Heart left ventricle (tissue), 16 donors: ENCODE measurements at regions not wholly inside any gene's neighbourhood (a gene's known extent, or its start where the extent isn't known, plus 50 kb on each side); places are given as distances from the start of the nearest gene placed in this dataset.

Experiments used
- ATAC-seq, 4 donors: fragments of 200-7000 bp; cut with Tn5 transposase; one replicate each; pipeline ENCODE4 v1.9.1; 2020 to 2022; ENCODE audit warnings: moderate library complexity in 4 of 4, mild to moderate bottlenecking in 3 of 4, moderate number of reproducible peaks in 1 of 4
- DNase-seq, 5 donors: peaks; one replicate each; pipeline ENCODE4 v3.0.0-alpha.2; 2020
- H3K27ac ChIP-seq, 12 donors: fragments of 200-600 bp; sonication (generic) in 4 of 12; one replicate each; pipeline versions ENCODE4 v1.5.0 to v1.8.0; 2016 to 2022; ENCODE audit warnings: mild to moderate bottlenecking in 2 of 12
- H3K27me3 ChIP-seq, 9 donors: fragments of 200-600 bp; sonication (generic) in 2 of 9; one replicate each; pipeline versions ENCODE4 v1.5.1 to v1.8.0; 2016 to 2022; ENCODE audit warnings: mild to moderate bottlenecking in 3 of 9
- H3K36me3 ChIP-seq, 9 donors: fragments of 200-600 bp; sonication (generic) in 2 of 9; one replicate each; pipeline versions ENCODE4 v1.5.0 to v1.8.0; 2018 to 2022; ENCODE audit warnings: mild to moderate bottlenecking in 2 of 9
- H3K4me1 ChIP-seq, 12 donors: fragments of 200-600 bp; sonication (generic) in 4 of 12; one replicate each; pipeline versions ENCODE4 v1.5.0 to v1.8.0; 2016 to 2022; ENCODE audit warnings: mild to moderate bottlenecking in 3 of 12
- H3K4me3 ChIP-seq, 12 donors: fragments of 200-600 bp; sonication (generic) in 4 of 12; one replicate each; pipeline versions ENCODE4 v1.5.0 to v1.8.0; 2017 to 2022; ENCODE audit warnings: mild to moderate bottlenecking in 9 of 12, moderate library complexity in 4 of 12
- H3K9me3 ChIP-seq, 12 donors: fragments of 200-600 bp; sonication (generic) in 4 of 12; one replicate each; pipeline versions ENCODE4 v1.5.0 to v1.8.0; 2016 to 2022; ENCODE audit warnings: mild to moderate bottlenecking in 1 of 12
- CTCF ChIP-seq, 12 donors: fragments of 200-600 bp; sonication (generic) in 4 of 12; IDR thresholded peaks; one replicate each; pipeline versions ENCODE4 v1.5.0 to v1.8.0; 2018 to 2022; ENCODE audit warnings: antibody characterized with exemption in 12 of 12, mild to moderate bottlenecking in 5 of 12
- POLR2A ChIP-seq, 2 donors: fragments of 450-650 bp; IDR thresholded peaks; one replicate each; pipeline ENCODE4 v1.6.1; 2017; ENCODE audit warnings: antibody characterized with exemption in 2 of 2, mild to moderate bottlenecking in 2 of 2, moderate library complexity in 2 of 2
- WGBS, 4 donors: extraction: QIAGEN DNeasy Blood & Tissue Kit in 2 of 4; methylation state at CpG; one replicate each; pipeline versions ENCODE4 v1.1.5 to v1.1.7; 2013 to 2018; 5-methylcytosine and 5-hydroxymethylcytosine counted together
- intact Hi-C, 10 donors: fragments of 100-400 bp; cut with DNase I; formaldehyde crosslinking; loops; one replicate each; pipeline versions ENCODE4 v1.11.1 to v1.14.2; 2022
- donor health status: ischemic (EF 13 %, LVEDD 7.1; RV severe dilation, severe dysfunction).
- donor health status: healthy with polysubstance abuse.
- donor health status: DM: no; HTN: yes; CAD: no.
- donor health status: DM: no; HTN: no; CAD: no.
- donor health status: ischemic (EF 25% LVEDD 6.9; RV normal size, moderate dysfunction).
- donor health status: ischemic (EF 25% LVEDD 5.7; RV mildly dilated, moderate dysfunction).
- donor health status: healthy.
- donor health status: DM: yes; HTN: yes; CAD: no.
- donor health status: ischemic (EF 35%, LVEDD 5.7; RV mildly dilated, moderate dysfunction).
- donor health status: nonischemic (EF 11% LVEDD 7.7; RV severe dilation, severe dysfunction).
- donor health status: DM: yes; HTN: yes; CAD: no.
- donor health status: PGD.
- donor health status: ischemic (EF 29% LVEDD 5.4; RV normal size, mild dysfunction).
- donor health status: nonischemic (EF 23%, LVEDD 6.1; RV moderate dilation, normal function).

- Histone ChIP-seq H3K4me1 (no peaks in the 10 kb centered on the region), H3K9me3 (peaks cover 0 to 5% (median 0%) of the 10 kb centered on the region in 12 donors), H3K27me3 (no peaks in the 10 kb centered on the region), H3K27ac (peak overlapping the region in 2 of 12 donors; percentile 11 to 32), H3K4me3 (peak overlapping the region in 3 of 12 donors; percentile 8 to 20 (median 10)), H3K36me3 (no peaks in the 10 kb centered on the region)
- DNase-seq: no peak
- ATAC-seq: peak in 3 of 4 donors; percentile 46 to 69 (median 64)
- WGBS, 4 donors: 67 to 78% (median 71%) methylated on average over 4 of the region's 4 CpGs
- intact Hi-C loops: no loop called here
- TF ChIP-seq POLR2A (IDR thresholded peaks at IDR 0.05) (no peak), CTCF (IDR thresholded peaks at IDR 0.05) (no peak)
Observed at GRCh38 chr1:191579019-191579418, 579.2 kb upstream of the RGS18 start.

GRCh38 chr1:191582169-191582568 is 576.1 kb upstream of the RGS18 start:
- H3K9me3 ChIP-seq: peaks cover 0 to 5% (median 0%) of the 10 kb centered on the region in 12 donors
- TF ChIP-seq POLR2A (IDR thresholded peaks at IDR 0.05) (no peak), CTCF (IDR thresholded peaks at IDR 0.05) (no peak)
- H3K36me3 ChIP-seq: no peaks in the 10 kb centered on the region
- ATAC-seq (no peak), DNase-seq (no peak)
- 24 to 60% (median 38%) methylated on average over 1 of the region's 1 CpG for WGBS, 4 donors
- no peak overlapping the region for H3K27ac ChIP-seq
- intact Hi-C loops: no loop called here
- H3K27me3 ChIP-seq: no peaks in the 10 kb centered on the region
- no peak overlapping the region for H3K4me3 ChIP-seq
- H3K4me1 ChIP-seq: no peaks in the 10 kb centered on the region

GRCh38 chr1:191585095-191585494 is 573.2 kb upstream of the RGS18 start:
- no peak for TF ChIP-seq POLR2A (IDR thresholded peaks at IDR 0.05)
- TF ChIP-seq CTCF (IDR thresholded peaks at IDR 0.05): no peak
- Histone ChIP-seq H3K4me3 (no peak overlapping the region), H3K36me3 (no peaks in the 10 kb centered on the region), H3K9me3 (peaks cover 0 to 5% (median 0%) of the 10 kb centered on the region in 12 donors), H3K4me1 (no peaks in the 10 kb centered on the region), H3K27me3 (no peaks in the 10 kb centered on the region), H3K27ac (no peak overlapping the region)
- WGBS, 4 donors: 44 to 58% (median 50%) methylated on average over 2 of the region's 2 CpGs
- ATAC-seq: no peak
- no peak for DNase-seq
- intact Hi-C loops: no loop called here

- no peak for ATAC-seq
- Histone ChIP-seq H3K27me3 (no peaks in the 10 kb centered on the region), H3K9me3 (no peaks in the 10 kb centered on the region), H3K27ac (no peak overlapping the region), H3K4me3 (no peak overlapping the region), H3K4me1 (no peaks in the 10 kb centered on the region), H3K36me3 (no peaks in the 10 kb centered on the region)
- whole genome bisulfite sequencing, 4 donors: 80 to 92% (median 86%) methylated on average over 1 of the region's 1 CpG
- no peak for TF ChIP-seq POLR2A (IDR thresholded peaks at IDR 0.05)
- no peak for TF ChIP-seq CTCF (IDR thresholded peaks at IDR 0.05)
- no peak for DNase-seq
- intact Hi-C loops: no loop called here
Observed at GRCh38 chr1:191588905-191589304, 569.4 kb upstream of the RGS18 start.
